GM23248 (cell line): ENCODE measurements at regions not wholly inside any gene's neighbourhood (a gene's known extent, or its start where the extent isn't known, plus 50 kb on each side); places are given as distances from the start of the nearest gene placed in this dataset.

Source experiments
- DNase-seq: peaks from one replicate; pipeline ENCODE4 v3.0.0-alpha.2; 2015
- H2AFZ ChIP-seq: fragments of 200-600 bp; sonication (generic); 2 replicates; pipeline ENCODE4 v1.6.1; 2016; ENCODE audit warnings: antibody characterized with exemption
- H3F3A ChIP-seq: fragments of 200-600 bp; sonication (generic); 2 replicates; pipeline ENCODE4 v1.6.1; 2016; ENCODE audit warnings: mild to moderate bottlenecking, antibody characterized with exemption, mixed run types; ENCODE audit not compliant: insufficient read depth
- H3K27ac ChIP-seq: fragments of 200-600 bp; sonication (generic); 2 replicates; pipeline ENCODE4 v1.5.1; 2016; ENCODE audit warnings: mild to moderate bottlenecking
- H3K27me3 ChIP-seq: fragments of 200-600 bp; sonication (generic); replicated peaks from 2 replicates; pipeline ENCODE4 v1.6.1; 2016; ENCODE audit warnings: mild to moderate bottlenecking; ENCODE audit not compliant: insufficient read depth
- H3K36me3 ChIP-seq: fragments of 200-600 bp; sonication (generic); 2 replicates; pipeline ENCODE4 v1.6.1; 2016; ENCODE audit warnings: low read depth, mild to moderate bottlenecking
- H3K4me1 ChIP-seq: fragments of 200-600 bp; sonication (generic); 2 replicates; pipeline ENCODE4 v1.6.1; 2016; ENCODE audit warnings: mild to moderate bottlenecking; ENCODE audit not compliant: insufficient read depth
- H3K4me2 ChIP-seq: fragments of 200-600 bp; sonication (generic); one replicate; pipeline ENCODE4 v1.6.1; 2016; ENCODE audit warnings: mild to moderate bottlenecking; ENCODE audit not compliant: unreplicated experiment
- H3K4me3 ChIP-seq: fragments of 200-600 bp; sonication (generic); 2 replicates; pipeline ENCODE4 v1.5.1; 2016; ENCODE audit warnings: mild to moderate bottlenecking
- H3K79me2 ChIP-seq: fragments of 200-600 bp; sonication (generic); 2 replicates; pipeline ENCODE4 v1.6.1; 2016; ENCODE audit warnings: mild to moderate bottlenecking; ENCODE audit not compliant: insufficient read depth
- H3K9ac ChIP-seq: fragments of 200-600 bp; sonication (generic); 2 replicates; pipeline ENCODE4 v1.6.1; 2016; ENCODE audit warnings: mild to moderate bottlenecking
- H3K9me2 ChIP-seq: fragments of 200-600 bp; sonication (generic); 2 replicates; pipeline ENCODE4 v1.6.1; 2016; ENCODE audit warnings: mixed run types, mild to moderate bottlenecking, moderate library complexity; ENCODE audit not compliant: insufficient read depth
- H3K9me3 ChIP-seq: fragments of 200-600 bp; sonication (generic); one replicate; pipeline ENCODE4 v1.6.1; 2017; ENCODE audit warnings: low read depth
- H4K20me1 ChIP-seq: fragments of 200-600 bp; sonication (generic); 2 replicates; pipeline ENCODE4 v1.6.0; 2016; ENCODE audit not compliant: insufficient read depth
- EZH2 ChIP-seq: fragments of 200-600 bp; sonication (generic); IDR thresholded peaks from 2 replicates; pipeline ENCODE4 v1.6.1; 2018; ENCODE audit warnings: antibody characterized with exemption, mild to moderate bottlenecking; ENCODE audit not compliant: insufficient read depth, poor library complexity, severe bottlenecking
- EZH2phosphoT487 ChIP-seq: fragments of 200-600 bp; sonication (generic); IDR thresholded peaks from 2 replicates; pipeline ENCODE4 v1.6.1; 2018; ENCODE audit warnings: antibody characterized with exemption, moderate library complexity, mild to moderate bottlenecking, low read depth; ENCODE audit not compliant: insufficient read depth
- WGBS, 2 experiments: methylation state at CpG; one replicate each; pipeline ENCODE4 v1.1.6; 2015 to 2017; ENCODE audit warnings: low lambda C conversion rate in 2 of 2, low coverage in 1 of 2; ENCODE audit errors: missing lambda C conversion rate in 2 of 2; 5-methylcytosine and 5-hydroxymethylcytosine counted together
- in situ Hi-C: fragments of 300-500 bp; cut with MboI; formaldehyde crosslinking; loops from 2 replicates; pipeline ENCODE4 v1.15.0; 2020

- no peak overlapping the region for H3K4me3 ChIP-seq
- in situ Hi-C loops: no loop called here
- H3K27ac ChIP-seq: no peak overlapping the region
- H3F3A ChIP-seq: no peaks in the 10 kb centered on the region
- DNase-seq: no peak
- TF ChIP-seq EZH2phosphoT487 (no peak), EZH2 (no peak)
- no peaks in the 10 kb centered on the region for H4K20me1 ChIP-seq
- no peaks in the 10 kb centered on the region for H3K9me2 ChIP-seq
- 91 to 92% methylated on average over 6 of the region's 6 CpGs for WGBS, 2 experiments
- no peak overlapping the region for H2AFZ ChIP-seq
- H3K4me1 ChIP-seq: no peaks in the 10 kb centered on the region
- no peaks in the 10 kb centered on the region for H3K79me2 ChIP-seq
- H3K9ac ChIP-seq: no peak overlapping the region
- no peaks in the 10 kb centered on the region for H3K27me3 ChIP-seq
- no peaks in the 10 kb centered on the region for H3K36me3 ChIP-seq
- no peaks in the 10 kb centered on the region for H3K9me3 ChIP-seq
- H3K4me2 ChIP-seq: no peak overlapping the region
These were observed 117.1 kb upstream of the TSC22D1 start for GRCh38 chr13:44693156-44693764.

- Histone ChIP-seq H3K4me3 (no peak overlapping the region), H4K20me1 (no peaks in the 10 kb centered on the region), H3F3A (no peaks in the 10 kb centered on the region), H3K9me3 (no peaks in the 10 kb centered on the region), H3K4me1 (no peaks in the 10 kb centered on the region), H3K9ac (no peak overlapping the region), H3K4me2 (no peak overlapping the region), H3K27ac (no peak overlapping the region), H3K27me3 (no peaks in the 10 kb centered on the region), H3K79me2 (no peaks in the 10 kb centered on the region), H3K36me3 (no peaks in the 10 kb centered on the region), H2AFZ (no peak overlapping the region), H3K9me2 (no peaks in the 10 kb centered on the region)
- no peak for DNase-seq
- WGBS, 2 experiments: 90 to 100% methylated on average over 2 of the region's 2 CpGs
- in situ Hi-C loops: no loop called here
- no peak for TF ChIP-seq EZH2phosphoT487
- no peak for TF ChIP-seq EZH2
These were observed 116.1 kb upstream of the TSC22D1 start for GRCh38 chr13:44692173-44692713.

GRCh38 chr13:44690376-44690775 is 114.2 kb upstream of the TSC22D1 start:
- H2AFZ ChIP-seq: no peak overlapping the region
- DNase-seq: no peak
- H3K4me2 ChIP-seq: no peak overlapping the region
- no peaks in the 10 kb centered on the region for H3K9me3 ChIP-seq
- in situ Hi-C loops: no loop called here
- H3K4me3 ChIP-seq: no peak overlapping the region
- H3F3A ChIP-seq: no peaks in the 10 kb centered on the region
- TF ChIP-seq EZH2 (no peak), EZH2phosphoT487 (no peak)
- H3K27me3 ChIP-seq: no peaks in the 10 kb centered on the region
- H3K9ac ChIP-seq: no peak overlapping the region
- H3K36me3 ChIP-seq: no peaks in the 10 kb centered on the region
- no peaks in the 10 kb centered on the region for H3K79me2 ChIP-seq
- H3K27ac ChIP-seq: no peak overlapping the region
- H3K9me2 ChIP-seq: no peaks in the 10 kb centered on the region
- 93 to 96% methylated on average over 5 of the region's 5 CpGs for WGBS, 2 experiments
- 0 out of 2 replicates have a peak, but pooled peaks cover 4% of the 10 kb centered on the region for H3K4me1 ChIP-seq
- no peaks in the 10 kb centered on the region for H4K20me1 ChIP-seq

- H3F3A ChIP-seq: no peaks in the 10 kb centered on the region
- no peaks in the 10 kb centered on the region for H3K9me3 ChIP-seq
- no peaks in the 10 kb centered on the region for H3K9me2 ChIP-seq
- H4K20me1 ChIP-seq: no peaks in the 10 kb centered on the region
- no peak for DNase-seq
- no peak overlapping the region for H3K27ac ChIP-seq
- no peak overlapping the region for H3K9ac ChIP-seq
- H3K4me1 ChIP-seq: 0 out of 2 replicates have a peak, but pooled peaks cover 5% of the 10 kb centered on the region
- no peaks in the 10 kb centered on the region for H3K27me3 ChIP-seq
- no peaks in the 10 kb centered on the region for H3K79me2 ChIP-seq
- TF ChIP-seq EZH2phosphoT487 (no peak), EZH2 (no peak)
- H3K36me3 ChIP-seq: no peaks in the 10 kb centered on the region
- H2AFZ ChIP-seq: no peak overlapping the region
- in situ Hi-C loops: no loop called here
- H3K4me2 ChIP-seq: no peak overlapping the region
- H3K4me3 ChIP-seq: no peak overlapping the region
These were observed 112.5 kb upstream of the TSC22D1 start for GRCh38 chr13:44688652-44689051.
